ENCODE measurements at regions not wholly inside any gene's neighbourhood (a gene's known extent, or its start where the extent isn't known, plus 50 kb on each side); places are given as distances from the start of the nearest gene placed in this dataset.
"Not testable (repeated sequence)": the region's sequence is repeated elsewhere in the genome, so short reads cannot be mapped to it uniquely, and the experiment has no call there.

GRCh38 chr4:169846396-169846795, 88.7 kb upstream of the HPF1 start:
- Histone ChIP-seq H3K9me3 (ENCODE audit: control insufficient read depth, low read length) (no peaks in the 10 kb centered on the region), H3K4me1 (no peaks in the 10 kb centered on the region), H3K4me2 (ENCODE audit: low read length) (no peak overlapping the region), H3K36me3 (ENCODE audit: control insufficient read depth, insufficient read depth, low read length) (no peaks in the 10 kb centered on the region), H3K27ac (no peak overlapping the region), H2AFZ (no peak overlapping the region), H3K9ac (no peak overlapping the region), H3K27me3 (ENCODE audit: control insufficient read depth, insufficient read depth, low read length) (no peaks in the 10 kb centered on the region), H3K79me2 (no peaks in the 10 kb centered on the region), H3K4me3 (ENCODE audit: low read depth, low read length) (no peak overlapping the region)
- no peak for TF ChIP-seq CTCF (IDR thresholded peaks at IDR 0.05)

GRCh38 chr4:169841776-169842175, 84.0 kb upstream of the HPF1 start:
- no peaks in the 10 kb centered on the region for H3K79me2 ChIP-seq
- no peak overlapping the region for H3K4me3 ChIP-seq (ENCODE audit: low read depth, low read length)
- no peaks in the 10 kb centered on the region for H3K9me3 ChIP-seq (ENCODE audit: control insufficient read depth, low read length)
- H3K4me1 ChIP-seq, result no peaks in the 10 kb centered on the region
- H3K27me3 ChIP-seq (ENCODE audit: control insufficient read depth, insufficient read depth, low read length), result no peaks in the 10 kb centered on the region
- H3K36me3 ChIP-seq (ENCODE audit: control insufficient read depth, insufficient read depth, low read length), result no peaks in the 10 kb centered on the region
- no peak for TF ChIP-seq CTCF (IDR thresholded peaks at IDR 0.05)
- no peak overlapping the region for H3K27ac ChIP-seq
- no peak overlapping the region for H3K9ac ChIP-seq
- no peak overlapping the region for H2AFZ ChIP-seq
- H3K4me2 ChIP-seq (ENCODE audit: low read length), result no peak overlapping the region

- Histone ChIP-seq H3K9me3 (ENCODE audit: control insufficient read depth, low read length) (no peaks in the 10 kb centered on the region), H3K4me3 (ENCODE audit: low read depth, low read length) (no peak overlapping the region), H2AFZ (no peak overlapping the region), H3K36me3 (ENCODE audit: control insufficient read depth, insufficient read depth, low read length) (no peaks in the 10 kb centered on the region), H3K79me2 (no peaks in the 10 kb centered on the region), H3K4me2 (ENCODE audit: low read length) (no peak overlapping the region), H3K27me3 (ENCODE audit: control insufficient read depth, insufficient read depth, low read length) (no peaks in the 10 kb centered on the region), H3K27ac (no peak overlapping the region), H3K9ac (no peak overlapping the region), H3K4me1 (no peaks in the 10 kb centered on the region)
- no peak for TF ChIP-seq CTCF (IDR thresholded peaks at IDR 0.05)
Observed at GRCh38 chr4:169840554-169840953, 82.8 kb upstream of the HPF1 start.

DNA sequence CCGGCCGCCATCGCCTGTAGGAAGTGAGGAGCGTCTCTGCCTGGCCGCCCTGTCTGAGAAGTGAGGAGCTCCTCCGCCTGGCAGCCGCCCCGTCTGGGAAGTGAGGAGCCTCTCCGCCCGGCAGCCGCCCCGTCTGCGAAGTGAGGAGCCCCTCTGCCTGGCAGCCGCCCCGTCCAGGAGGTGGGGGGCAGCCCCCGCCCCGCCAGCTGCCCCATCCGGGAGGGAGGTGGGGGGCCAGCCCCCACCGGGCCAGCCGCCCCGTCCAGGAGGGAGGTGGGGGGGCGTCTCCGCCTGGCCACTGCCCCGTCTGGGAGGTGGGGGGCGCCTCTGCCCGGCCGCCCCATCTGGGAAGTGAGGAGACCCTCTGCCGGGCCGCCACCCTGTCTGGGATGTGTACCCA, 70.6 kb upstream of the HPF1 start:
- H3K4me3 ChIP-seq (ENCODE audit: low read depth, low read length); H3K9ac ChIP-seq; H3K4me1 ChIP-seq; H3K27me3 ChIP-seq (ENCODE audit: control insufficient read depth, insufficient read depth, low read length); H3K4me2 ChIP-seq (ENCODE audit: low read length); H3K36me3 ChIP-seq (ENCODE audit: control insufficient read depth, insufficient read depth, low read length); H3K9me3 ChIP-seq (ENCODE audit: control insufficient read depth, low read length); H2AFZ ChIP-seq; H3K79me2 ChIP-seq; H3K27ac ChIP-seq: not testable (repeated sequence)

- no peak overlapping the region for H3K4me2 ChIP-seq (ENCODE audit: low read length)
- no peaks in the 10 kb centered on the region for H3K27me3 ChIP-seq (ENCODE audit: control insufficient read depth, insufficient read depth, low read length)
- no peak overlapping the region for H3K27ac ChIP-seq
- H3K79me2 ChIP-seq, result no peaks in the 10 kb centered on the region
- H3K4me3 ChIP-seq (ENCODE audit: low read depth, low read length), result no peak overlapping the region
- no peaks in the 10 kb centered on the region for H3K4me1 ChIP-seq
- no peaks in the 10 kb centered on the region for H3K36me3 ChIP-seq (ENCODE audit: control insufficient read depth, insufficient read depth, low read length)
- H2AFZ ChIP-seq, result no peak overlapping the region
- H3K9me3 ChIP-seq (ENCODE audit: control insufficient read depth, low read length), result no peaks in the 10 kb centered on the region
- H3K9ac ChIP-seq, result no peak overlapping the region
- TF ChIP-seq CTCF (IDR thresholded peaks at IDR 0.05), result no peak
Observed at GRCh38 chr4:169826634-169827187, 69.0 kb upstream of the HPF1 start.

Data from parathyroid adenoma (tissue), 2 donors.